Large intestine (tissue), 3 donors: ENCODE measurements at regions not wholly inside any gene's neighbourhood (a gene's known extent, or its start where the extent isn't known, plus 50 kb on each side); places are given as distances from the start of the nearest gene placed in this dataset.

Experiments
- DNase-seq, 2 donors: peaks; one replicate each; pipeline versions ENCODE4 v3.0.0 to v3.0.0-alpha.2; 2013
- H3K27ac ChIP-seq: one replicate; pipeline ENCODE4 v1.5.1; 2013; ENCODE audit warnings: low read length
- H3K27me3 ChIP-seq: 2 replicates; pipeline ENCODE4 v1.6.1; 2013; ENCODE audit warnings: low read length; ENCODE audit not compliant: control insufficient read depth, insufficient read depth
- H3K36me3 ChIP-seq: 2 replicates; pipeline ENCODE4 v1.6.1; 2013; ENCODE audit warnings: low read length; ENCODE audit not compliant: control insufficient read depth, insufficient read depth
- H3K4me1 ChIP-seq: one replicate; pipeline ENCODE4 v1.6.1; 2013; ENCODE audit warnings: low read length; ENCODE audit not compliant: control insufficient read depth, insufficient read depth
- H3K4me3 ChIP-seq: one replicate; pipeline ENCODE4 v1.5.1; 2013; ENCODE audit warnings: low read length
- H3K9me3 ChIP-seq: one replicate; pipeline ENCODE4 v1.6.1; 2013; ENCODE audit warnings: mild to moderate bottlenecking, low read depth, low read length, moderate library complexity; ENCODE audit not compliant: control insufficient read depth
- WGBS: methylation state at CpG from one replicate; pipeline ENCODE4 v1.1.5; 2013; ENCODE audit warnings: low lambda C conversion rate; ENCODE audit not compliant: insufficient coverage; 5-methylcytosine and 5-hydroxymethylcytosine counted together

DNA sequence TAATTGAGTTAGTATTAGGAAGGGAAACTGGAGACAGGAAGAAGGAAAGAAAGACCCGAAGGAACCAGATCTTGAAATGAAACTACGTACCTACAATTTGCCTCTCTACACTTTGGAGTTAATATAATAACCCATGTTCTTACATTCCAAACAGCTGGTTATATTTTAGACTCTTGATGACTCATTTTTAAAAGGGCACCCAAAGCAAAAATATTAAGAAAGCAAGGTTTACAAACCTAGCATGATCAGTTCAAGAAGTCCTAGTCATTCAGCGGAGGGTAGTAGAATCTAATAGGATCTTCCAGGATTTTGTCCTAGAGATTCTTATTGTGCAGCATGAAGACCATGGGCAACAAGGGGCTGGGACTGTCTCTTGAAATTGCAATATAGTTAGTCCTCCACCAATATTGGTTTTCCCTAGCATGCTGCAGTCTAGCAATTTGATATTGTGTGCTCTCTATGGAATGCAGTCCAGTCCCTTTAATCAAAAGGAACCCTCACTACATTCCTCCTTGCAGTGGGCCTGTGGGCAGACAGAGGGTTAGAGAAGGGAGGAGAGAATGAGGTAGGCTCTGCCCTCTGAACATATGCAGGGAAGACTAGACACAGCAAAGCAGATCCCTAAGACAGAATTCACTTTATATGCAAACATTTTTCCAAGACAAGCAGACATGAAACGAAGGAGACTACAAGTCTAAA lies 230.3 kb downstream of the INHBA start:
- Histone ChIP-seq H3K4me1 (no peaks in the 10 kb centered on the region), H3K4me3 (no peak overlapping the region), H3K27ac (no peak overlapping the region), H3K9me3 (no peaks in the 10 kb centered on the region), H3K36me3 (no peaks in the 10 kb centered on the region), H3K27me3 (no peaks in the 10 kb centered on the region)
- DNase-seq, result no peak
- WGBS, result 80% methylated on average over 1 of the region's 4 CpGs

DNA sequence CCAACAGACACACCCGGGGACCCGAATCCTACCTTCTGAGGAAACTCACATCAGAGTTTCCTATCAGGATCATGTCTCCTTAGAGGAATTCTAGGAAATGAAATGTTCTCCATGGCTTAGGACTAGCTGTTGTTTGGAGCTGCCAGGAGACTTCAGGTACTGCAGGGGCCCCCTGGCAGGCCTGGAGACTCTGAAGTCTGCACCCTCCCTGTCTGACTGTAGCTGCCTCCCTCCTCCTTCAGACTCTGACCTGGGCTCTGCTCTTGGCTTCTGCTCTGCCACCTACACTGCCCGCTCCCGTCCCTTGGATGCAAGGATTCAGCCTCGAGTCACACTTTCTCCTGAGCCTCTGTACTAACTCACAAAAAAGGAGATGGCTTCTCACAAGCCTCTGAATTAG lies 232.8 kb downstream of the INHBA start:
- Histone ChIP-seq H3K4me3 (no peak overlapping the region), H3K4me1 (no peaks in the 10 kb centered on the region), H3K27me3 (no peaks in the 10 kb centered on the region), H3K36me3 (no peaks in the 10 kb centered on the region), H3K9me3 (no peaks in the 10 kb centered on the region), H3K27ac (no peak overlapping the region)
- no CpG with 5 or more reads among the region's 5 CpGs for WGBS
- no peak for DNase-seq

DNA sequence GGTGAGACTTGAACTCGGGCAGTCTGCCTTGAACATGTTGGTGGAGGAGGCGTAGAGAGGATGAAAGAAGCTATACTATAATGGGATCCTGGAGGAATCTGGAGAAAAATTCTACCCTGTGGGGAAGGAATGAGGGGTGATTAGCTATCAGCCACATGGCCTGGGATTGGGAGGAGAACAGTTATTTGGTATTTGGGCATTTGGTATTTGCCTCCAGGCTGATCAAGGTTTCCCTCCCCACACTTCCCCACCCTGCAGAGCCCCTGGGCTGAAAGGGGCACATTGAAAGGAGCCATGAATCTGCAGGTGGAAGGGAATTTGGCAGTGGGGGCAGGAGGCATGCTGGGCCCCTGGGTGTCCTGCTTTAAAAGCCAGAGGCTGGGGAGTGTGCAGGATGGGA lies 235.3 kb downstream of the INHBA start:
- H3K9me3 ChIP-seq, result no peaks in the 10 kb centered on the region
- H3K4me3 ChIP-seq, result no peak overlapping the region
- H3K36me3 ChIP-seq, result no peaks in the 10 kb centered on the region
- DNase-seq, result no peak
- H3K27me3 ChIP-seq, result no peaks in the 10 kb centered on the region
- H3K4me1 ChIP-seq, result no peaks in the 10 kb centered on the region
- WGBS, result no CpG with 5 or more reads among the region's 2 CpGs
- no peak overlapping the region for H3K27ac ChIP-seq

DNA sequence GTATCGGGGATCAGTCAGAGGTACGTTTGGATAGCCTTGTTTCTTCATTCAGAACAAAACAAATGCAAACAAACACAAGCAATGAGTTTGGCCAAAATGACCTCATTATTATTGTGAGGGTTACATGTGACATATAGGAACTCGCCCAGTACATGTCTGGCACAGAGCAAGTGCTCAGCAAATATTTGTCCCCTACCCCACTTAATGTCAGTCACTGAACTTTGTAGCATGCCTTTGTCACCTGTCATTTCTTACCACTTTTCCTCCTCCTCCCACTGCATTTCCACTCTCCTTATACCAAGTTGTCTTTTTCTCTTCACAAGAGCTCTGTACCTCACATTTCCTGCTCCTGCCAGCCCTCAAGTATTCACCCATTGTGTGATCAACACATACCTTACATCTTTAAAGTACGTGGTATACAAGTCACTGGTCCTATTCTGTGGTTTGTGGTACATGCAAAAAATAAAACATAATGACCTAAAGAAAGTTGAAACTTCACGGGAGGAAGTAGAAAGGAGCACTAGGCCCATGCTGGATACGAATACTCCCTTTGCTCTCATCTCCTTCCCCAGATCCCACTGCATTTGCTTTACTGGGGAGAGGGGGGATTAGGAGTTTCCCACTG lies 236.0 kb downstream of the INHBA start:
- Histone ChIP-seq H3K9me3 (no peaks in the 10 kb centered on the region), H3K36me3 (no peaks in the 10 kb centered on the region), H3K4me1 (no peaks in the 10 kb centered on the region), H3K27me3 (no peaks in the 10 kb centered on the region), H3K27ac (no peak overlapping the region), H3K4me3 (no peak overlapping the region)
- 80% methylated on average over 2 of the region's 6 CpGs for WGBS
- DNase-seq, result no peak

GRCh38 chr7:41465571-41465970 lies 237.3 kb downstream of the INHBA start:
- no peaks in the 10 kb centered on the region for H3K9me3 ChIP-seq
- H3K36me3 ChIP-seq, result no peaks in the 10 kb centered on the region
- DNase-seq, result no peak
- no peak overlapping the region for H3K4me3 ChIP-seq
- no peaks in the 10 kb centered on the region for H3K4me1 ChIP-seq
- H3K27ac ChIP-seq, result no peak overlapping the region
- no peaks in the 10 kb centered on the region for H3K27me3 ChIP-seq
- no CpG with 5 or more reads among the region's 5 CpGs for WGBS

GRCh38 chr7:41463770-41464470 lies 239.0 kb downstream of the INHBA start:
- no peak for DNase-seq
- WGBS, result no CpG with 5 or more reads among the region's 3 CpGs
- no peak overlapping the region for H3K4me3 ChIP-seq

DNA sequence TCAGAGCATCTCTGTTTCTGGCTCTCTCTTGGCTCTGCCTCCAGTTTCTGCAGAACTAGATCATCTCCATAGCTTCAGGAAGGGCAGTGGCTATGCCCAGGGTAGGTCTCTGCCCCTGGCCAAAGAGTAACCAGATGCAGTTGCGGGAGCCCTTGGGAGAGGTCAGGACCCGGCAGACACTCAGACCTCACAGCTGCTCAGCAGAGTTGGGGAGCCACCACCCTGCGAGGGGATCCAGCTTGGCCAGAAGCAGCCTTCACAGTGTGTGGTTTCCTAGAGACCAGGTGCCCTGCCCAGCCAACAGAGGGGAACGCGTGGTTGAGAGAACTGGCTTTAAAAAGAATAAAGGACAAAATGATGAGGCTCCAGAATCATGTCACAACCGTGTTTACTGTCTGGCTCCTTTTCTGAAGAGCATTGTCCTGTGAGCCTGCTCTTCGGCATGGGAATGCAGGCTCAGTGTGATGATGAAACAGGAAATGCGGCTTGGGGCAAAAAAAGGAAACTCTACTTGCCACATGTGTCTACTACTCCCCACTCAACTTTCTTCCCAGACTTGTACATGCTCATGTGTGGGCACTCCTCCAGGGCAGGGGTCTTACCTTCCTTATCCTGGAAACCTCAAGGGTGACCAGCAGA lies 243.1 kb downstream of the INHBA start:
- H3K36me3 ChIP-seq, result no peaks in the 10 kb centered on the region
- H3K4me3 ChIP-seq, result no peak overlapping the region
- no peaks in the 10 kb centered on the region for H3K27me3 ChIP-seq
- no peaks in the 10 kb centered on the region for H3K9me3 ChIP-seq
- DNase-seq, result no peak
- H3K27ac ChIP-seq, result no peak overlapping the region
- no peaks in the 10 kb centered on the region for H3K4me1 ChIP-seq
- WGBS, result 80% methylated on average over 1 of the region's 8 CpGs

More at GRCh38 chr7:41463770-41464470, 239.0 kb downstream of the INHBA start:
- Histone ChIP-seq H3K36me3 (no peaks in the 10 kb centered on the region), H3K4me1 (no peaks in the 10 kb centered on the region), H3K27me3 (no peaks in the 10 kb centered on the region), H3K27ac (no peak overlapping the region), H3K9me3 (no peaks in the 10 kb centered on the region)

GRCh38 chr7:41459183-41459582 lies 243.7 kb downstream of the INHBA start:
- Histone ChIP-seq H3K4me3 (no peak overlapping the region), H3K36me3 (no peaks in the 10 kb centered on the region), H3K9me3 (no peaks in the 10 kb centered on the region), H3K27me3 (no peaks in the 10 kb centered on the region), H3K4me1 (no peaks in the 10 kb centered on the region), H3K27ac (no peak overlapping the region)
- no peak for DNase-seq
- 94% methylated on average over 2 of the region's 5 CpGs for WGBS

DNA sequence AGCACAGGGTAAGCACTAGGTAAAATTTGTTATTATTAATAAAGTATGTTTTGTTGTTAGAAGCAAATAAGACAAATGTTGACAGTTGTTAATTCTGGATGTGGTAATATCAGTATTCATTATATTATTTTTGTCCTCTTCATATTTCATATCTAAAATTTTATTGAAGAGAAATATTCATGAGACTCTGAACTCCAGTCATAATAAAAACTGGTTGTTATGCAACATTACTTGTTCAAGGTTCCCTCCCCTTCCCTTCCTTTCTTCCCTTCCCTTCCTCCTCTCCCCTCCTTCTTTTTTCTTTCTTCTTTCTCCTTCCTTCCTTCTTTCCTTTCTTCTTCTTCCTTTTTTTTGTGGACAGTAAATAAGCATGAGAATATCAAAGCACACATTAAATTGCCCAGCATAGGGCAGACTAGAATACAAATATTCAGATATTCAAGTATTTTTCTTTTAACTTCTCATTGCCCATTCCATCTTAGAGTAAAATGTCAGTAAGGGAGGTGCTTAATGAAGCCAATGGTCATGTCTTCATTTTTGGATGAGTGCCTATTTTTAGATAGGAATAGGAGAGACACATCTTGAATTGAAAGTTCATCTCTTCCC lies 245.0 kb downstream of the INHBA start:
- no peak overlapping the region for H3K27ac ChIP-seq
- H3K27me3 ChIP-seq, result no peaks in the 10 kb centered on the region
- H3K36me3 ChIP-seq, result no peaks in the 10 kb centered on the region
- H3K9me3 ChIP-seq, result no peaks in the 10 kb centered on the region
- H3K4me3 ChIP-seq, result no peak overlapping the region
- H3K4me1 ChIP-seq, result no peaks in the 10 kb centered on the region
- no peak for DNase-seq

DNA sequence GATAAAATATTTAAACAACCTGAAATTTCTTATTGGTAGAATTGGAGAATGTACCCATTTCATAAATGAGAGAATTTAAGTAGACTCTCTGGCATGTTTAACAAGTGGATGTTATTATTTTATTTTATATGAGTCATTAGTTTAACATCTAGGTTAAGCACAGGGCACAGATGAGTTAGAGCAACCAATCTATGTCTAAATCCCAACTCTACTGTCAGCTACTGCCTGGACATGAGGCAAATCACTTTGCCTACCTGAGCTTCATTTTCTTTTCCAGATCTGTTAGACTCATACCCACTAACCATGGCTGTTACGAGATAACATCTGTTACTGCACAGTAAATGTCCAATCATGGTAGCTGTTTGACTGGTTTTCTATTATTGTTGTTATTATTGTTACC lies 251.1 kb downstream of the INHBA start:
- Histone ChIP-seq H3K36me3 (no peaks in the 10 kb centered on the region), H3K9me3 (no peaks in the 10 kb centered on the region), H3K4me3 (no peak overlapping the region), H3K27me3 (no peaks in the 10 kb centered on the region), H3K27ac (no peak overlapping the region), H3K4me1 (no peaks in the 10 kb centered on the region)
- DNase-seq, result no peak
- no CpG with 5 or more reads among the region's 1 CpG for WGBS
